Breast epithelium (tissue), 4 donors: ENCODE measurements at regions not wholly inside any gene's neighbourhood (a gene's known extent, or its start where the extent isn't known, plus 50 kb on each side); places are given as distances from the start of the nearest gene placed in this dataset.

ENCODE experiments used
- DNase-seq, 2 donors: peaks; one replicate each; pipeline ENCODE4 v3.0.0-alpha.2; 2019; ENCODE audit warnings: low spot score in 2 of 2
- H3K27ac ChIP-seq, 2 donors: fragments of 200-600 bp; sonication (generic) in 1 of 2; one replicate each; pipeline ENCODE4 v1.5.1; 2016 to 2019; ENCODE audit warnings: mild to moderate bottlenecking in 1 of 2
- H3K27me3 ChIP-seq, 2 donors: fragments of 200-600 bp; sonication (generic) in 1 of 2; one replicate each; pipeline versions ENCODE4 v1.5.1 to v1.6.0; 2017 to 2019; ENCODE audit warnings: control low read depth in 1 of 2, mild to moderate bottlenecking in 1 of 2
- H3K36me3 ChIP-seq: fragments of 200-600 bp; one replicate; pipeline ENCODE4 v1.5.1; 2019
- H3K4me1 ChIP-seq, 2 donors: fragments of 200-600 bp; sonication (generic); one replicate each; pipeline ENCODE4 v1.5.1; 2016 to 2019; ENCODE audit warnings: control low read depth in 1 of 2
- H3K4me3 ChIP-seq, 3 donors: fragments of 200-600 bp; sonication (generic); 1 replicate in 2 of 3; 2 replicates in 1 of 3; pipeline ENCODE4 v1.5.1; 2016 to 2019; ENCODE audit warnings: mild to moderate bottlenecking in 3 of 3, moderate library complexity in 2 of 3
- H3K9me3 ChIP-seq, 2 donors: fragments of 200-600 bp; sonication (generic) in 1 of 2; one replicate each; pipeline ENCODE4 v1.5.1; 2016 to 2019; ENCODE audit warnings: control low read depth in 1 of 2
- CTCF ChIP-seq, 3 donors: fragments of 450-650 bp; IDR thresholded peaks; one replicate each; pipeline ENCODE4 v1.5.1; 2016 to 2017; ENCODE audit warnings: antibody characterized with exemption in 3 of 3, mild to moderate bottlenecking in 3 of 3, moderate library complexity in 3 of 3
- POLR2A ChIP-seq: fragments of 450-650 bp; IDR thresholded peaks from one replicate; pipeline ENCODE4 v1.6.1; 2016; ENCODE audit warnings: antibody characterized with exemption, mild to moderate bottlenecking, moderate library complexity
- POLR2AphosphoS5 ChIP-seq, 3 donors: sonication (generic); formaldehyde crosslinking; IDR thresholded peaks; one replicate each; pipeline ENCODE4 v1.6.1; 2017; ENCODE audit warnings: antibody characterized with exemption in 3 of 3
- intact Hi-C: fragments of 100-400 bp; cut with DNase I; formaldehyde crosslinking; loops from one replicate; pipeline ENCODE4 v1.15.1; 2023; ENCODE audit warnings: low total_unique reads

GRCh38 chr3:193008654-193009053 lies 91.0 kb upstream of the MB21D2 start:
- no peak for DNase-seq
- H3K4me3 ChIP-seq = no peak overlapping the region
- no peaks in the 10 kb centered on the region for H3K36me3 ChIP-seq
- peaks cover 0 to 9% of the 10 kb centered on the region in 2 donors for H3K9me3 ChIP-seq
- no peaks in the 10 kb centered on the region for H3K27me3 ChIP-seq
- H3K4me1 ChIP-seq = no peaks in the 10 kb centered on the region
- no peak overlapping the region for H3K27ac ChIP-seq
- intact Hi-C loops = no loop called here
- TF ChIP-seq POLR2A = no peak
- TF ChIP-seq POLR2AphosphoS5 (IDR thresholded peaks at IDR 0.05) = no peak
- no peak for TF ChIP-seq CTCF (IDR thresholded peaks at IDR 0.05)

GRCh38 chr3:193010191-193010590 lies 92.5 kb upstream of the MB21D2 start:
- H3K36me3 ChIP-seq = no peaks in the 10 kb centered on the region
- no peak overlapping the region for H3K27ac ChIP-seq
- H3K9me3 ChIP-seq = peaks cover 0 to 9% of the 10 kb centered on the region in 2 donors
- no peak for TF ChIP-seq POLR2AphosphoS5 (IDR thresholded peaks at IDR 0.05)
- no peak for TF ChIP-seq POLR2A
- TF ChIP-seq CTCF (IDR thresholded peaks at IDR 0.05) = no peak
- no peak for DNase-seq
- H3K4me3 ChIP-seq = no peak overlapping the region
- intact Hi-C loops = loop anchor here (2.0 kb wide), 1 partner anchor 35 kb away; no protein-coding TSS in a partner anchor
- H3K4me1 ChIP-seq = no peaks in the 10 kb centered on the region
- no peaks in the 10 kb centered on the region for H3K27me3 ChIP-seq

DNA sequence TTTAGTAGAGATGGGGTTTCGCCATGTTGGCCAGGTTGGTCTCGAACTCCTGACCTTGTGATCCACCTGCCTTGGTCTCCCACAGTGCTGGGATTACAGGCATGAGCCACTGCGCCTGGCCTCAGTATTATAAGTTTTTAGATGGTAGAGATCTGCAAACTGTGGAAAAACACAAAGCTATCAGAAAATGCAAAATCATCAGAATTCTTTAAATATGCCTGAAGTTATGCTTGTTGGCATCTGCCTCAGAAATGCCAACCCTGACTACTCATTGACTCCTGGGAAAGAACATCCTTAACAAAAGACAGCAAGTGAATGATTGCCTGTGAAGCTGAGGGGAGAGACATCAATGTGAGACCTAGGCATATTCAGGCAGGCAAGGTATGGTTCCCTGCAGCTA lies 94.3 kb upstream of the MB21D2 start:
- no peak for DNase-seq
- Histone ChIP-seq H3K9me3 (peaks cover 0 to 9% of the 10 kb centered on the region in 2 donors), H3K27me3 (no peaks in the 10 kb centered on the region), H3K27ac (no peak overlapping the region), H3K36me3 (no peaks in the 10 kb centered on the region), H3K4me1 (no peaks in the 10 kb centered on the region), H3K4me3 (no peak overlapping the region)
- TF ChIP-seq CTCF (IDR thresholded peaks at IDR 0.05) (no peak), POLR2AphosphoS5 (IDR thresholded peaks at IDR 0.05) (no peak), POLR2A (no peak)
- intact Hi-C loops = loop anchor here (2.0 kb wide), 1 partner anchor 37 kb away; no protein-coding TSS in a partner anchor

DNA sequence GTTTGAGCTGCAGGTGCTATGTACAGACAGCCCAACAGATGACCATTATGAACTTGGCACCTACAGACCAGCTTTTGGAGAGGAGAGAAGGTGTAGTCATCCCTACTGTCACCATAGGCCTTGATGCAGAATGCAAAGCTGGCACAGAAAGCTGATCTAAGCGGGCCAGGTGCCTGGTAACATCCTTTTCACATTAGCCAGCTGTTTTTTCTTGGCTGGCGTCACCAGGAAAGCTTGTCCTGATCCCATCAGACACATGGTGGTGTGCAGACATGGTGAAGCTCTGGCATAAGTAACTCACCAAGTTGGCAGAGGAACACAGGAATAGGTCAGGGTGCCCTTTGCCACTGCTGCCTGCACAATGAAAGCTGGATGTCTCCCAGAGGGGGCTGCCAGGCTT lies 97.2 kb upstream of the MB21D2 start:
- H3K4me3 ChIP-seq = no peak overlapping the region
- no peak for DNase-seq
- peaks cover 0 to 9% of the 10 kb centered on the region in 2 donors for H3K9me3 ChIP-seq
- intact Hi-C loops = no loop called here
- H3K27me3 ChIP-seq = no peaks in the 10 kb centered on the region
- H3K27ac ChIP-seq = no peak overlapping the region
- TF ChIP-seq POLR2A (no peak), POLR2AphosphoS5 (IDR thresholded peaks at IDR 0.05) (no peak), CTCF (IDR thresholded peaks at IDR 0.05) (no peak)
- H3K36me3 ChIP-seq = no peaks in the 10 kb centered on the region
- no peaks in the 10 kb centered on the region for H3K4me1 ChIP-seq

- DNase-seq = no peak
- H3K4me1 ChIP-seq = no peaks in the 10 kb centered on the region
- H3K36me3 ChIP-seq = no peaks in the 10 kb centered on the region
- H3K27ac ChIP-seq = no peak overlapping the region
- H3K9me3 ChIP-seq = peaks cover 0 to 9% of the 10 kb centered on the region in 2 donors
- intact Hi-C loops = no loop called here
- no peak for TF ChIP-seq POLR2A
- TF ChIP-seq POLR2AphosphoS5 (IDR thresholded peaks at IDR 0.05) = no peak
- TF ChIP-seq CTCF (IDR thresholded peaks at IDR 0.05) = no peak
- no peak overlapping the region for H3K4me3 ChIP-seq
- H3K27me3 ChIP-seq = no peaks in the 10 kb centered on the region
Observed at GRCh38 chr3:193016437-193016901, 98.8 kb upstream of the MB21D2 start.
